GM10248 (cell line): ENCODE measurements at regions not wholly inside any gene's neighbourhood (a gene's known extent, or its start where the extent isn't known, plus 50 kb on each side); places are given as distances from the start of the nearest gene placed in this dataset.

Source experiments
- CTCF ChIA-PET: fragments of 300-600 bp; sonication (Branson Sonifier 250); formaldehyde crosslinking; extraction: SDS; loops from one replicate; lab custom pipeline; 2021; ENCODE audit warnings: antibody characterized with exemption; lab: Yijun Ruan, JAX
- POLR2A ChIA-PET: fragments of 350-650 bp; sonication (Branson Sonifier 250); formaldehyde crosslinking; extraction: SDS; loops from one replicate; lab custom pipeline; 2020; ENCODE audit warnings: antibody characterized with exemption; lab: Yijun Ruan, JAX
- DNase-seq: peaks from one replicate; pipeline ENCODE4 v3.0.0; 2012; ENCODE audit errors: extremely low spot score
- TF ChIP-seq, protein P1 (sequence below): IDR thresholded peaks from 2 replicates; pipeline ENCODE4 v1.5.1; 2012; ENCODE audit warnings: mild to moderate bottlenecking, low read depth; ENCODE audit errors: extremely low read depth, missing control alignments, control extremely low read depth

DNA sequence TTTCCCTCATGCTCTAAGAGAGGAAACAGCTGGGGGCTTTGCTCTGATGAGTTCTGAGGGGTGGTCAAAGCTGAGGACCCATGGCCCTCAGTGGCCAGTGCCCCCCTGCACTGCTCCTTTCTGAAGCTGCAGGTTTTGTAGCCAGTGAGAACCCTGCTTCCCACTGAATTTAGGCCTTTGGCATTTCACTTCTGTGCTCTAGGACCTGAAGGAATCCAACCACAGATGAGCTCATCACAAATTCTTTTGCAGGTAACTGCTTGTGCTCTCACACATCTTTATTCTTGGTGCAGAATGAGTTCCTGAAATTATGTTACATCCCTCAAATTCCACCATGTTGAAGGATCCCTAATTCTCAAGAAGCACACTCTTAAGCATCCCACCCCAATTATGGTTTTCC lies 248.7 kb upstream of the IRF2BP2 start:
- no peak for DNase-seq
- POLR2A ChIA-PET: interaction anchor here (0.6 kb wide), 1 partner anchor 333 kb away, joined by 3 read pairs; no protein-coding TSS in a partner anchor
- CTCF ChIA-PET: interaction anchor here (0.7 to 2.3 kb wide), 7 partner anchors 9 to 261 kb away, joined by 3 to 8 read pairs (median 3); no protein-coding TSS in a partner anchor
- TF ChIP-seq, protein P1, sequence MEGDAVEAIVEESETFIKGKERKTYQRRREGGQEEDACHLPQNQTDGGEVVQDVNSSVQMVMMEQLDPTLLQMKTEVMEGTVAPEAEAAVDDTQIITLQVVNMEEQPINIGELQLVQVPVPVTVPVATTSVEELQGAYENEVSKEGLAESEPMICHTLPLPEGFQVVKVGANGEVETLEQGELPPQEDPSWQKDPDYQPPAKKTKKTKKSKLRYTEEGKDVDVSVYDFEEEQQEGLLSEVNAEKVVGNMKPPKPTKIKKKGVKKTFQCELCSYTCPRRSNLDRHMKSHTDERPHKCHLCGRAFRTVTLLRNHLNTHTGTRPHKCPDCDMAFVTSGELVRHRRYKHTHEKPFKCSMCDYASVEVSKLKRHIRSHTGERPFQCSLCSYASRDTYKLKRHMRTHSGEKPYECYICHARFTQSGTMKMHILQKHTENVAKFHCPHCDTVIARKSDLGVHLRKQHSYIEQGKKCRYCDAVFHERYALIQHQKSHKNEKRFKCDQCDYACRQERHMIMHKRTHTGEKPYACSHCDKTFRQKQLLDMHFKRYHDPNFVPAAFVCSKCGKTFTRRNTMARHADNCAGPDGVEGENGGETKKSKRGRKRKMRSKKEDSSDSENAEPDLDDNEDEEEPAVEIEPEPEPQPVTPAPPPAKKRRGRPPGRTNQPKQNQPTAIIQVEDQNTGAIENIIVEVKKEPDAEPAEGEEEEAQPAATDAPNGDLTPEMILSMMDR: no peak

- CTCF ChIA-PET: interaction anchor here (0.7 to 2.3 kb wide), 5 partner anchors 11 to 19 kb away, joined by 3 to 8 read pairs (median 5); no protein-coding TSS in a partner anchor
- TF ChIP-seq, protein P1: no peak
- POLR2A ChIA-PET: no interaction called here
Measured at GRCh38 chr1:234856845-234857245, 246.9 kb upstream of the IRF2BP2 start.

DNA sequence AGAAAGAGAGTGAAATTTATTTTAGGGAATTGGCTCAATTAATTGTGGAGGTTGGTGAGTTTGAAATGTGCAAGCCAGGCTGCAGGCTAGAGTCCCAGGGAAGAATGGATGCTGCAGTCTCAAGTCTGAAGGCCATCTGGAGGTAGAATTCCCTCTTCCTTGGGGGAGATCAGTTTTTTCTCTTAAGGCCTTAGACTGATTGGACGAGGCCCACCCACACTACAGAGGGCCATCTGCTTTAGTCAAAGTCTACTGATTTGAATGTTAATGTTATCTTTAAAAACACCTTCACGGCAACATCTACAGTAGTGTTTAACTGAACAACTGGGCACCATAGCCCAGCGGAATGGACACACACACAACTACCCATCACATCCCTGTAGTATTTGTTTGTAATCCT lies 245.9 kb upstream of the IRF2BP2 start:
- CTCF ChIA-PET: no interaction called here
- TF ChIP-seq, protein P1: no peak
- POLR2A ChIA-PET: no interaction called here
- DNase-seq: no peak

More at GRCh38 chr1:234856845-234857245, 246.9 kb upstream of the IRF2BP2 start:
- DNase-seq: no peak

DNA sequence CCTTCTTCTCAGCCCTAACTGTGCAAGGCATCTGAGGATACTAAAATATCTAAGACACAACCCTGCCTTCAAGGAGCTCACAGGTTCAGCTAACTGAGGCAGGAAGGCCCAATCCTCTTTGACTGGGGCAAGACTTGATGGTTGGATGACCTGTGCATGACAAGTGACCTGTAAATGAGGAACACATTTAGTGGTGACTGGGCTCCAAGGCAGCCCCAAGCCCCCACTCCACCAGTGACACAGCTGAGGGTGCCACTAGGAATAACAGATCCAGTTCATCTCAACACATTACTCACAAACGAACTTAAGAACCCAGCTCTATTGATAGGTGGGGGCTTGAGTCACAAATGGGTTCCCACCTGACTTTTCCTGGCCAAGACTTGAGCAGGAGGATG lies 244.7 kb upstream of the IRF2BP2 start:
- POLR2A ChIA-PET: no interaction called here
- CTCF ChIA-PET: interaction anchor here (1.5 kb wide), 1 partner anchor 22 kb away, joined by 3 read pairs; no protein-coding TSS in a partner anchor
- DNase-seq: no peak
- TF ChIP-seq, protein P1: no peak

- DNase-seq: no peak
- POLR2A ChIA-PET: no interaction called here
- TF ChIP-seq, protein P1: no peak
- CTCF ChIA-PET: interaction anchor here (1.5 kb wide), 1 partner anchor 23 kb away, joined by 3 read pairs; no protein-coding TSS in a partner anchor
Measured at GRCh38 chr1:234853906-234854644, 244.1 kb upstream of the IRF2BP2 start.

DNA sequence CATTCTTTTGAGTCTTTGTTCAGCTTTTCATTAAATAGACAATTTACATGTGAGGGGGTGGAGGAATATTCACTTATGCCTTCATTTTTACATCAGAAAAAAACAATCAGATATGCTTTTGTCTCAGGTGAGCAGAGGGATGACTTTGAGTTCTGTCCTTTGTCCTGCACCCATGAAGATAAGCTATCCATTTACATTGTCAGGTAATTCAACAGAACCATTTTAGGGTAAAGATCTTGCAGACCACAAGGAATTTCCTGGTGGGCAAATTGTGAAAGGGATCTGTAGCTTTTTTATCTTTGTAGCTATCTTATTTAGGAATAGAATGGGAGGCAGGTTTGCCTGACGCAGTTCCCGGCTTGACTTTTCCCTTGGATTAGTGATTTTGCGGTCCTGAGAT lies 242.7 kb upstream of the IRF2BP2 start:
- CTCF ChIA-PET: interaction anchor here (1.0 to 1.7 kb wide), 4 partner anchors 9 to 81 kb away, joined by 3 to 5 read pairs (median 4); no protein-coding TSS in a partner anchor
- TF ChIP-seq, protein P1: no peak
- DNase-seq: no peak
- POLR2A ChIA-PET: no interaction called here
